ACHN (cell line): ENCODE measurements at regions not wholly inside any gene's neighbourhood (a gene's known extent, or its start where the extent isn't known, plus 50 kb on each side); places are given as distances from the start of the nearest gene placed in this dataset.
"Not testable (repeated sequence)": the region's sequence is repeated elsewhere in the genome, so short reads cannot be mapped to it uniquely, and the experiment has no call there.

Experiments used
- DNase-seq: peaks from one replicate; pipeline ENCODE4 v3.0.0-alpha.2; 2015
- in situ Hi-C: cut with HindIII; loops from 2 replicates; pipeline ENCODE4 v1.10.0; 2017; ENCODE audit warnings: low sequenced_read_pairs, low pct_ligation_motif_present, low pct_unique_long_range_greater_than_20kb

DNA sequence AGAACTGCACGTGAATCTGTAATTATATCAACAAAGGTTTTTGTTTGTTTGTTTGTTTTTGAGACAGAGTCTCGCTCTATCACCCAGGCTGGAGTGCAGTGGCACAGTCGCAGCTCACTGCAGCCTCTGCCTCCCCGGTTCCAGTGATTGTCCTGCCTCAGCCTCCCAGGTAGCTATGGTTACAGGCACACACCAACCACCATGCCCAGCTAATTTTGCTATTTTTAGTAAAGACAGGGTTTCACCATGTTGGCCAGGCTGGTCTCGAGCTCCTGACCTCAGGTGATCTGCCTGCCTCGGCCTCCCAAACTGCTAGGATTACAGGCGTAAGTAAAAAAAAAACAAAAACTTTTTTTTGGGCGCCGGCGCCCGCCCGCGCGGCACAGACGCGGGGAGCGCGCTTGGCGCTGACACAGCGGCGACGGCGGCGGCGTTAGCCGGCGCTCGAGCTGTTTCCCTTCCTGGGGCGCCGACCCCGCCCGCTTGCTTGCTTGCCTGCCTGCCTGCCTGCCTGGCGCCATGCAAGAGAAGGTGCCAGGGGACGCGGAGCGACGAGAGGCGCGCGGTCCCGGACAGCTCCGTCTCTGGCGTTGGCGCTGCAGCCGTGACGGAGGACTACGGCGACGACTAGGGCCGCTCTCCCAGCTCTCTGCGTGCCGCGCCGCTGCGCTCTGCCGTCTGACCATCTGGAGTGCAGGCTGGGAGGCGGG, 171.4 kb upstream of the NUPR2 start:
- in situ Hi-C loops, result no loop called here
- DNase-seq, result no peak

DNA sequence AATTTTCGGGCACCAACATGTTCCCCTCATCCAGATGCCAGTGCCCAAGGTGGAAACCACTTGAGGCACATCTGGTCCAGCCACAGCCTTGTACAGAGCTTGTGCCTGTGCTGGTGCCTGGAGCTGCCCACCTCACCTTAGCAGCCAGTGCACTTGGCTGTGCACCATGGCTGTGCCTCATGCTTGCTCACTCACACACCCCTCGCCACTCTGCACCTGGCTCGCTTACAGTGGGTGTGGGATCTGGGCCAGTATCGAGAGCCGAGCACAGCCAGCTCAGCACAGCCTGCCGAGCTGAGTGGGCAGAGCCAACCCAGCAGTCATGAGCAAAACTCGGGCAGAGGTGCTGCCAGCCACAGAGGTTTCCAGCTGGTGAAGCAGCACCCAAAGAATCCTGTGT, 139.9 kb upstream of the NUPR2 start:
- in situ Hi-C loops, result no loop called here
- DNase-seq, result no peak

DNA sequence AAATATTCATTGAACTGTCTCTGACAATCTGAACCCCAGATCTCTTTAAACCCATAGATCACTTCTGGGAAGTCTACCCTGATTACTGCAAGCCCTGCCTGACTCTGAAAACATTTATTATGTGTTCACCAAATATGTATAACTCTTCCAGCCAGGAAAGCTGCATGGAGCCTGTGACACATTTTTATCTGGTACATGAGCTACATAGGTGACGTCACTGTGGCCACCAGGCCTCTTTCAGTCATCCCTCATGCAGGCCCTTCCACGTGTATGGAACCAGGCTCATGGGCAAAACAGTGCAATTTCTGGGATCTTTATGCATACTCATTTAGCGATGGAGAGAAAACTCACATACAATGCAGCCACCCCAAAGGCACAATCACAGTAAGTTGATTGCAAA, 133.9 kb upstream of the NUPR2 start:
- in situ Hi-C loops, result no loop called here
- no peak for DNase-seq

GRCh38 chr7:56229631-56230030, 113.4 kb upstream of the NUPR2 start:
- DNase-seq, result no peak
- in situ Hi-C loops, result no loop called here

GRCh38 chr7:56222866-56223265, 106.6 kb upstream of the NUPR2 start:
- no peak for DNase-seq
- in situ Hi-C loops, result no loop called here

DNA sequence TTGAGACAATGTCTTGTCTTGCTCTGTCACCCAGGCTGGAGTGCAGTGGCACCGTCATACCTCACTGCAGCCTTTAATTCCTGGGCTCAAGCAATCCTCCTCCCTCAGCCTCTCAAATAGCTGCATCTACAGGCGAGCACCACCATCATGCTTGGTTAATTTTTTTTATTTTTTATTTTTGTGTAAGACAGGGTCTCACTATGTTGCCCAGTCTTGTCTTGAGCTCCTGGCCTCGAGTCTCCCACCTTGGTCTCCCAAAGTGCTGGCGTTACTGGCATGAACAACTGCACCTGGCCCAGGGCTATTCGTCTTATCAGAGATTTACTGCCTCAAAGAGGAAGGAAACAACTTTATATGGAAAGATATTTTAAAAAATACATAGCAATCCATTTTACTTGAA, 102.8 kb upstream of the NUPR2 start:
- in situ Hi-C loops, result no loop called here
- DNase-seq, result no peak

DNA sequence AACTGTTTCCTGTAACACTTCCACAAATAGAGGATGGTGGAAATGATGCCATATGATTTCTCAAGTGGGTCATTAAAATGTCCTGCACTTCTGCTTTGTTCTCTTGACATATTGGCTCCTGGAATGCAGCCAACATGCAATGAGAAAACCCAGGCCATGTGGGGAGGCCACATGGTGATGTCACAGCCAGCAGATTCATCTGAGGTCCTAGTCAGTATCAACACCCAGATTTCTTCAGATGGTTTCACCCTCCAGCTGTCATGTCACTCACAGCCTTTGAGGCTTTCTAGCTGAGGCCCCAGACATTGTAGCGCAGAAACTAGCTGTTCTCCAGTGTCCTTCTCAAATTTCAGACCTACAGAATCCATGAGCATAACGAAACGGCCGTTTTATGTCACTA, 102.3 kb upstream of the NUPR2 start:
- no peak for DNase-seq
- in situ Hi-C loops, result no loop called here

GRCh38 chr7:56213574-56213973, 97.4 kb upstream of the NUPR2 start:
- in situ Hi-C loops, result no loop called here

DNA sequence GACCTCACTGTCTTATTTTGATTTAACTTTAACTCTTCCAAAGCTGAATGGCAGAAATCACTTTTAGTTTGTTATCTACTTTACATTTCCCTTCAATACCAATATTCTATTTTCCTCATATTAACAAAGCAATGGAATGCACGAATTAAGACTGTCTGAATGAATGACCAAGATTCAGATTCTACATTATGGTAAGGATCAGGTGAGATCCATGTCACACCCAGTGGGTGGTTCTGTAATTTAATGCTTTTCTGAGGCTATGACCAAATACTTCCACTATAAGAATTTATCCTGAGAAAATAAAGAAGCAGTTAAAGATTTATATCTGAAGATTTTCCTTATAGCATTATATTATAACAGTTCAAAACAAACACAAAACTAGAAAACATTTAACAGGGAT, 90.2 kb upstream of the NUPR2 start:
- DNase-seq, result no peak
- in situ Hi-C loops, result no loop called here

More at GRCh38 chr7:56213574-56213973, 97.4 kb upstream of the NUPR2 start:
- DNase-seq, result no peak

GRCh38 chr7:56199639-56200038, 83.4 kb upstream of the NUPR2 start:
- no peak for DNase-seq
- in situ Hi-C loops, result no loop called here

DNA sequence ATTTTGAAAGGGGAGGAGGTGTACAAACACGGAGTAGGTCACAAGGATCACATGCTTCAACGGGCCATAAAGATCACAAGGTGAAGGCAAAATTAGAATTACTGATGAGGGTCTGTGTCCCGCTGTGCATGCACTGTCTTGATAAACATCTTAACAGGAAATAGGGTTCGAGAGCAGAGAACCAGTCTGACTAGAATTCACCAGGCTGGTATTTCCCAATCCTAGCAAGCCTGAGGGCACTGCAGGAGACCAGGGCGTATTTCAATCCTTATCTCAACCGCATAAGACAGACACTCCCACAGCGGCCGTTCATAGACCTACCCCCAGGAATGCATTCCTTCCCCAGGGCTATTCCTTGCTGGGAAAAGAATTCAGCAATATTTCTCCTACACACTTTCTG, 80.0 kb upstream of the NUPR2 start:
- DNase-seq, in situ Hi-C loops: not testable (repeated sequence)

GRCh38 chr7:56188823-56189346, 72.7 kb upstream of the NUPR2 start:
- in situ Hi-C loops, result no loop called here
- DNase-seq, result no peak

- in situ Hi-C loops, result no loop called here
- DNase-seq, result no peak
Measured at GRCh38 chr7:56188376-56188775, 72.2 kb upstream of the NUPR2 start.

DNA sequence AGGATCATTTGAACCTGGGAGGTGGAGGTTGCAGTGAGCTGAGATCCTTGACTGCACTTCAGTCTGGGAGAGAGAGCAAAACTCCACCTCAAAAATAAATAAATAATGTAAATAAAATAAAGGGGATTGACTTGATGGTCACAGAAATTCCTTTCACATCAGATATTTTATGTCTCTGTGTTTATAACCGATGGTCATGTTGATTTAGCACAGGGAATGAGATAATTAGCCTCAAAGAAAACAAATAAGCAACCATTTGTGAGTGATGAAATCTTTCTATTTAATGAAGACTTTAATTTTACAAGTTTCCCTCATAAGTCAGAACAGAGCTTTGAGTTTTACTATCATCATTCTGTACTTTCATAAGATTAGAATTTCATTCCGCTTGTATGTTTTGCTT, 64.8 kb upstream of the NUPR2 start:
- no peak for DNase-seq
- in situ Hi-C loops, result no loop called here

- in situ Hi-C loops, result no loop called here
- DNase-seq, result no peak
Measured at GRCh38 chr7:56175771-56176170, 59.6 kb upstream of the NUPR2 start.

DNA sequence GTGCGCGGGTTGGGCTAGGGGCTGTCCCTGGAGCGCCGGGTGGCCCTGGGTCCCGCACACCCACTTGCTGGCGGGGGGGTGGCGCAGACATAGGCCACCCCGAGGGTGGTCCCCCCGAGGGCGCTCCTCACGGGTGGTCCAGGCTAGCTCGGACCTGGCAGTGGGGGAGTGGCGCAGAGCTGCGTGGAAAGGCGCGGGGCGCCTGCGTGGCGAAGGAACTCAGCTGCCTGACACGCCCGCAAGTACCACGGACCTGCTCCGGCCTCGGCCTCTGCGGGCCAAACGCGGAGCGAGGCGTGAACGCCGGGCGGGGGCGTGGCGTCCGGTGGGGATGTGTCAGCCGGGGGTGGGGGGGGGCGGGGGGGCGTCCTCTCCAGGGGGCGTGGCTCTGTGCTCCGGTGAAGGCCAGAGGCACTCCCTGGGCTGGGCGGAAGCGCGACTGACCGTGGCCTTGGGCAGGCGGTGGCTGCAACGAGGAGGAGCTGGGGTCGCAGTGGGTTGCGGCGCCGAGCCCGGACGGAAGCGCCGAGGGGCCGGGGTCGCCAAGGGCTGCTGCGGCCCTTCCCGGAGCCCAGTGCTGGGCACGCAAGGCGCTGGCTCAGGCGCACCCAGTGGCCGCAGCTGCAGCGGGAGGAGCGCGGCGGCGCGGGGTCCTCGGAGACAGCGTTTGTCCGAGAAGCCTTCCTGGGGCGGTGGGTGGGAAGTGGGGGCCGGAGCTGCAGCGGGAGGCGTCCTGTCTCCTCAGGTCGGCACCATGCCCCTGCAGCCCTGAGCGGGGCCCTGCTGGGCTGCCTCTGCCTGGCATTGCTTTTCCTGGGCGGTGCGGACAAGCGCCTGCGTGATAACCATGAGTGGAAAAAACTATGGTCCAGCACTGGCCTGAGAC, 58.9 kb upstream of the NUPR2 start:
- in situ Hi-C loops, result no loop called here
- DNase-seq, result no peak

DNA sequence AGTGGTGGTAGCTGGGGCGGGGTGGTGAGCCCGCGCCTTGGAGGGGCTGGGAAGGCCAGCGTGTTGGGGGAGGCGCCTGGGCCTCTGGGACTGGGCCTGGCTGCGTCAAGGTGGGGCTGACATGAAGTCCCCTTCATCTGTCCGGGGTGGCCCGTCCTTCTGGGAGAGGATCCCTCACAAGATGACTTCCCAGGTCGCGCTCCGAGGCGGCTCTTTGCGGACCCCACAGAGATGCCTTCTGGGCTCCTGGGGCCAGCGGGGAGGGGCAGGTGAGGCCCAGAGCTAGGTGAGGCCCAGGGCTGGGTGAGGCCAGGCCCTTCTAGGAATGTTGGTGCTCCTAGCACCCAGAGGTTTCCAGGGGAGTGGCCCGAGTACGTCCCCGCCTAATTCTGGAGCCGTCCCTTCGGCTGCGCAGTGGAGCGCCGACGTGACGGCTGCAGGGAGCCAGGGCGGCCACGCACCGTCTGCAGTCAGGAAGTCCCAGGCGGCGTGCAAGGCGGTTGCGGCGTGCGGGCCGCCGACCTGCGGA, 58.2 kb upstream of the NUPR2 start:
- in situ Hi-C loops, result no loop called here
- DNase-seq, result no peak
